Small intestine (tissue), 7 donors: ENCODE measurements at regions not wholly inside any gene's neighbourhood (a gene's known extent, or its start where the extent isn't known, plus 50 kb on each side); places are given as distances from the start of the nearest gene placed in this dataset.

Source experiments
- DNase-seq, 2 donors: peaks; one replicate each; pipeline versions ENCODE4 v3.0.0 to v3.0.0-alpha.2; 2013
- FAIRE-seq: peaks from 2 replicates; lab custom pipeline; 2012; peaks lifted over from hg19 to GRCh38; lab: Jason Lieb, UNC
- H3K27ac ChIP-seq, 3 donors: one replicate each; pipeline ENCODE4 v1.5.1; 2013; ENCODE audit warnings: low read length in 2 of 3, mild to moderate bottlenecking in 2 of 3, control low read depth in 1 of 3, inconsistent platforms in 1 of 3, low read depth in 1 of 3, moderate library complexity in 1 of 3
- H3K27me3 ChIP-seq, 3 donors: one replicate each; pipeline ENCODE4 v1.6.1; 2013; ENCODE audit warnings: low read length in 3 of 3, inconsistent platforms in 1 of 3; ENCODE audit not compliant: control insufficient read depth in 3 of 3, insufficient read depth in 3 of 3
- H3K36me3 ChIP-seq, 3 donors: one replicate each; pipeline ENCODE4 v1.6.1; 2013; ENCODE audit warnings: low read length in 3 of 3, inconsistent platforms in 1 of 3, low read depth in 1 of 3, mild to moderate bottlenecking in 1 of 3, moderate library complexity in 1 of 3; ENCODE audit not compliant: control insufficient read depth in 3 of 3, insufficient read depth in 2 of 3
- H3K4me1 ChIP-seq, 3 donors: one replicate each; pipeline ENCODE4 v1.6.1; 2013; ENCODE audit warnings: low read length in 2 of 3, inconsistent platforms in 1 of 3, low read depth in 1 of 3, mild to moderate bottlenecking in 1 of 3, moderate library complexity in 1 of 3; ENCODE audit not compliant: control insufficient read depth in 3 of 3, insufficient read depth in 2 of 3
- H3K4me3 ChIP-seq, 3 donors: one replicate each; pipeline ENCODE4 v1.5.1; 2013; ENCODE audit warnings: low read length in 3 of 3, control low read depth in 1 of 3, inconsistent platforms in 1 of 3, low read depth in 1 of 3, mild to moderate bottlenecking in 1 of 3, moderate library complexity in 1 of 3
- H3K9me3 ChIP-seq, 2 donors: one replicate each; pipeline ENCODE4 v1.6.1; 2013; ENCODE audit warnings: low read depth in 1 of 2, low read length in 1 of 2; ENCODE audit not compliant: control insufficient read depth in 2 of 2, insufficient read depth in 1 of 2
- WGBS, 3 donors: extraction: QIAGEN DNeasy Blood & Tissue Kit; methylation state at CpG; one replicate each; pipeline ENCODE4 v1.1.7; 2013; 5-methylcytosine and 5-hydroxymethylcytosine counted together
- donor health status: healthy with polysubstance abuse.
- donor health status: control.
- donor health status: control.
- donor health status: Bipolar disorder and iron deficiency.
- donor health status: healthy.

DNA sequence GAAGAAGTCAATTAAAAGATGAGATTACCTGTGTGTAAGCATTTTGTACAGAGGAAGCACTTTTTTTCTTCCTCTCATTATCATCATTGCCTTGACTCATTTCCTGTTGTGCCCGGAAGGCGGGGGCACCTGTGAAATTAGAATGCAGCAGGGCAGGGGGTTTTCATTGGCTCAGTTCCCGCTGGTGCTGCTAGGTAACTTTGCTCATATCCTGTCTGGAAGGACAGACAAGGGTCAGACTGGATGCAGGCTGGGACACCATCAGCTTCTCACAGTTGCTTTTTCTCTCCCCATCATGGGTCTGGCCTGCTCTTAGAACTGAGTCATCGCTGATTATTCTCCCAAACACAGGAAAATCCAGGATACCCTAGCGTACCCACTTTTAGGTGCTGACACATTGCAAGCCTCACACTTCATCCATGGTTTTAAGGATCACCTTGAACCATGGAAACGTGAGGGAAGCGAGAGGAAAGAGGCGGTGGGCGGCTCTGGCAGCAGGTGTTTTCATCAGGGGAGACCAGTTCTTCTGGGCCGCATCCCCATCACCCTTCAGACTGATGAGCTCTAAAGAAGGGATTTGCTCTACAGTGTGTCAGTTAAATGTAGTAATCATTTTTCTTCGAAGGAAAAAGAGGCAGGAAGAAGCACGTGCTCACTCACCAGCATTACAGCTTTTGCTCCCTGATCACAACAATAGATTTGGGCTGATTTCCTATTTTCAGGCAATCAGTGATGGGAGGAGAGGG, 195.7 kb upstream of the SASH1 start:
- DNase-seq = no peak

DNA sequence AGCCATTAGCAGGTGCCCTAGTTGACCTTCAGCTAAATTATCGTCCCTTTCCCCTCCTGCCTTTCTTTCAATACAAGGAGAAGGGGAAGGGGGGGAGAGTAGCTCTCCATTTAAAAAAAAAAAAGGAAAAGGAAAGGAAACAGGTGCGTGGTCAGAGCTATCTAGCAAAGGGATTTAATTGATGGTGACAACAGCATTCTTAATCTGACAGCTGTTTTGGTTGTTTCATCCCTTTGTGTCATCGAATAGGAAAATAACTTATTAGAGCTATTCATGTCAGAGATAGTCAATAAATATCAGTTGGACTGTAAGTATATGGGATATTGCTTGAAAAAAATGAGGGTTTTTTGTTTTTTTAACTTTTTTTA, 195.2 kb upstream of the SASH1 start:
- 69 to 84% (median 83%) methylated on average over 3 of the region's 3 CpGs for WGBS, 3 donors
- peaks cover 0 to 4% (median 0%) of the 10 kb centered on the region in 3 donors for H3K4me1 ChIP-seq
- H3K9me3 ChIP-seq = no peaks in the 10 kb centered on the region
- no peak for DNase-seq
- no peak overlapping the region for H3K4me3 ChIP-seq
- no peak overlapping the region for H3K27ac ChIP-seq
- peaks cover 0 to 2% (median 0%) of the 10 kb centered on the region in 3 donors for H3K27me3 ChIP-seq
- H3K36me3 ChIP-seq = no peaks in the 10 kb centered on the region
- no peak for FAIRE-seq

More for the DNA sequence above, 195.7 kb upstream of the SASH1 start:
- H3K4me1 ChIP-seq = peaks cover 0 to under 1% (median 0%) of the 10 kb centered on the region in 3 donors
- no peaks in the 10 kb centered on the region for H3K36me3 ChIP-seq
- no peak for FAIRE-seq
- H3K27me3 ChIP-seq = peaks cover 0 to 1% (median 0%) of the 10 kb centered on the region in 3 donors
- no peak overlapping the region for H3K4me3 ChIP-seq
- no peaks in the 10 kb centered on the region for H3K9me3 ChIP-seq
- no peak overlapping the region for H3K27ac ChIP-seq
- WGBS, 3 donors = 75 to 84% (median 77%) methylated on average over 12 of the region's 12 CpGs

DNA sequence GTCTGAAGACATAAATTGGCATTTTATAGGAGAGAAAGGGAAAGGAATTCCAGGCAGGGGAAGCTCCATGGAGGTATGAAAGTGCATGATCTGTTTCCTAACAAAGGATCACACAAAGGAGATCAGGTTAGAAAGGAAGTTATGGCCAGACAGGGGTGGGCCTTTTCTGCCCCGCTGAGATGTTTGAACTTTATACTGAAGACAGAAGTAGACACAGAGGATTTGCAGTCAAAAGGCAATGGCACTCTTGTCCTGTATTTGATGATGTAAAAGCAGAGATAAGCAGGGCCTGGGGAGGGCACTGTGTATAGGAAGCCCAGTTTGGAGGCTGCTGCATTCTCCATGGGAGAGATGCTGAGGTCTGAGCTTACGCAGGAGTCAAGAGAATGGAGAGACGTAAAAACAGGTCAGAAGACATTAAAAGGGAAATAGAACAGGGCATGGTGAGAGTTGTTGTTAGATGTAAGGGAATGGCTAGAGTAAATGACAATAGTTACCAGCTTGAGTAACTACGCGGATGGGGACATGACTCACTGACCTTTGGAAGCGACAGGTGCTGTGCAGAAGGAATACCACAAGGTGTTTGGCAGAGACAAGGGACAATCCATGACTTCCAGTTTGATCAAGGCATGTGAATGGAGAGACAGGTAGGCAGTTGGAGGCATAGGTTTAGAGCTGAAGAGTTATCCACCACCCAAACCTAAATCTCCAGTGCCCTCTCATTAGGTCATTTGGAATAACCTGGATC, 190.6 kb upstream of the SASH1 start:
- no peak for FAIRE-seq
- no peaks in the 10 kb centered on the region for H3K9me3 ChIP-seq
- peak; percentile 33 to 68 for DNase-seq
- H3K4me3 ChIP-seq = no peak overlapping the region
- WGBS, 3 donors = 34 to 73% (median 38%) methylated on average over 6 of the region's 6 CpGs
- H3K4me1 ChIP-seq = peaks cover 0 to 4% (median 0%) of the 10 kb centered on the region in 3 donors
- peaks cover 0 to 2% (median 0%) of the 10 kb centered on the region in 3 donors for H3K27me3 ChIP-seq
- H3K27ac ChIP-seq = no peak overlapping the region
- no peaks in the 10 kb centered on the region for H3K36me3 ChIP-seq

DNA sequence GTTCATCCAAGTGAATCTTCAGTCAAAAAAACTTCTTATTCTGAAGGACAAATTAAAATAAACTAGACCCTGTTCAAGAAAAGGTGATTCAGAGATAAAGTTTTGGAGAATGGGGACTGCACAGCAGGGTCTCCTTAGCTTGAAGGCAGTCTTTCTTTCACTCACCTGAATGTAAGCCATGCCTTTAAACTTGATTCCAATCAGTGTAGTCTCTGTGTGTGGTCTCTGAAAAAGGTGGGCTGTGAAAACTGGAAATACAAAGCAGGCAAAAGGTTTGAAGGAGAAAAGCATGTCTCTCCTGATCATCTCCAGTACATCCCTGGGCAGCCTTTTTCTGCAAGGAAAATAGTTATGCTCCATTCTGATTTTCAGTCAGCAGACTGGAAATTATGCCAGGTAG, 188.0 kb upstream of the SASH1 start:
- Histone ChIP-seq H3K36me3 (no peaks in the 10 kb centered on the region), H3K4me3 (no peak overlapping the region), H3K4me1 (peaks cover 0 to 4% (median 0%) of the 10 kb centered on the region in 3 donors), H3K27me3 (peaks cover 0 to 2% (median 0%) of the 10 kb centered on the region in 3 donors), H3K9me3 (no peaks in the 10 kb centered on the region), H3K27ac (no peak overlapping the region)
- no peak for FAIRE-seq
- no peak for DNase-seq

DNA sequence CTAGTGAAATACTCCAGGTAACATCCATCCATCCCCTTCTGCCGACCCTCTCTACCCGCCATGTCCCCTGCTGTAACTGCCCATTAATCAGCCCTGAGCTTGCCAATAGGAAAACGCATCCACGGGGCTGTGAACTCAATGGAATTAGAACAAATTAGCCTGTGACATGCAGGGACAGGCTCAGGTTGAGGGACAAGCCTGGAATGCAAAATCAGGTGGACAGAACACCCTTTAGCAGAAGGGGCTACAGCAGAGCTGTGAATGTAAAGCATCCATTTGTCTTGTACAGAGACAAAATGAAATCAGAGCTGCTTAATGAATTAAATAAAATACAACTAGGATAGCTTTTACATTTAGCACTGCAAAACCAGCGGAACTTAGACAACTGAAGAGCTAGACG, 187.3 kb upstream of the SASH1 start:
- DNase-seq = no peak
- WGBS, 3 donors = 71 to 91% (median 85%) methylated on average over 6 of the region's 6 CpGs
- H3K4me3 ChIP-seq = no peak overlapping the region
- FAIRE-seq = no peak
- no peaks in the 10 kb centered on the region for H3K9me3 ChIP-seq
- peaks cover 0 to 4% (median 0%) of the 10 kb centered on the region in 3 donors for H3K4me1 ChIP-seq
- H3K36me3 ChIP-seq = no peaks in the 10 kb centered on the region
- H3K27ac ChIP-seq = no peak overlapping the region
- peaks cover 0 to 2% (median 0%) of the 10 kb centered on the region in 3 donors for H3K27me3 ChIP-seq

DNA sequence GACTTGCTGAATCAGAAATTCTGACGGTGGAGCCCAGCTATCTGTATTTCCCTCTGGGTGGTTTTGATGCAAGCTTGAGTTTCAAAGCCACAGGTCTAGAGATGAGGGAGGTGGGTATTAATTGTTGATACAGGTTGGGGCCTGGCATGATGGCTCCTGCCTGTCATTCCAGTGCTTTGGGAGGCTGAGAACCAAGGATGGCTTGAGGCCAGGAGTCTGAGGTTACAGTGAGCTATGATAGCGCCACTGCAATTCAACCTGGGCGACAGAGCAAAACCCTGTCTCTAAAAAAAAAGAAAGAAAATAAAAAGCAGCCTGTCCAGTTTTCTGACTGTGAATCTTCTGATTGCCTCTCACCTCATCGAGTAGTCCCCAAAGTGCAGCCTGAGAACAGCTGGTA, 184.8 kb upstream of the SASH1 start:
- 66 to 90% (median 88%) methylated on average over 4 of the region's 4 CpGs for WGBS, 3 donors
- no peak for FAIRE-seq

DNA sequence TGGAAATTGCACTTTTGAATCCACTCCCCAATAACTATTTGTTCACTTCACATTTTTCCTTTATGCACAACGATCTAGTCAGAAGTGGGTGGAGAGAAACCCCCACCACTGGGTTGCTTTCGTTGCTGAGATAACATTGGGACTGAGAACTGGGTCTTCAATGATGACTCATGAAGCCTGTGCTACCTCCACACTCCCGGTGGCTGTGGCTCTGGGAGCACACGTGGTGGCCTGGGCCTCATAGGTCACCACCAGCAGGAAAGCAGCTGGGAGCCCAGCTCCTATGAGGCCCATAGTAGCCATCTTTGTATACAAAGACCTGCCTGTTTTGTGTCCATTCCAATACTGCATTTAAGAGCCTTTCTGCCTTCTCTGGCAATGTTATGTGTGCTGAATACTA, 178.0 kb upstream of the SASH1 start:
- Histone ChIP-seq H3K27me3 (no peaks in the 10 kb centered on the region), H3K9me3 (no peaks in the 10 kb centered on the region), H3K4me1 (no peaks in the 10 kb centered on the region), H3K36me3 (no peaks in the 10 kb centered on the region), H3K27ac (no peak overlapping the region), H3K4me3 (no peak overlapping the region)
- no peak for FAIRE-seq
- no peak for DNase-seq
- WGBS, 3 donors = 64 to 67% (median 66%) methylated on average over 4 of the region's 4 CpGs

More for the DNA sequence above, 184.8 kb upstream of the SASH1 start:
- Histone ChIP-seq H3K4me3 (no peak overlapping the region), H3K27me3 (no peaks in the 10 kb centered on the region), H3K9me3 (no peaks in the 10 kb centered on the region), H3K27ac (no peak overlapping the region), H3K36me3 (no peaks in the 10 kb centered on the region), H3K4me1 (no peaks in the 10 kb centered on the region)
- no peak for DNase-seq

DNA sequence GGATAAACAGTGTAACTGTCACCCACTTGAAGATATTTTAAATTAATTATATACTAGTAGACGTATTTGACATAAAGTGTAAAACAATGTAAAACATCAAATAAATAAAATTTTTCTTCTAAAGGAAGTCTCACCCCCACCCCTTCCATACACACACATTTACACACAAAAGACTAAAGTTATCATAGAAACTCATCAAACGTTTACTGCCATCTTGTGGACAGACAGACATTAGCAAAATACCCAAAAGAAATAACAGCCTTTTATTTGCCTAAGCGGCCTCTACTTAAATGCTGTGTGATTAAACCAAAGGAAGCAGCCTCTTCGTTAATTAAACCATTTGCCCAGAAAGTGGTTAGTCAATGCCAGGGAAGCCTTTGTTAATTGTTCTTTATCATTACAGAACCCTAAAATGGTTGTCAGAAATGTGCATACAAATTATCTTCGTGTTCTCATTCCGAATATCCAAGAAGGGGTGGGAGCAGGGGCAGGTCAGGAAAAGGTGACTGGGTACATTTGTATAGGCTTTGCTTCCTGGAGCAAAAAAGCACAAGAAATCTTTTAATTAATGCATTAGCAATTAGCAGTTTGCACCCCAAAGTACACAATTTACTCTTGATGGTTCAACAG, 176.2 kb upstream of the SASH1 start:
- WGBS, 3 donors = 31 to 38% (median 37%) methylated on average over 6 of the region's 6 CpGs
- DNase-seq (peak; percentile 58 to 60), FAIRE-seq (no peak)

More for the DNA sequence above, 176.2 kb upstream of the SASH1 start:
- H3K4me1 ChIP-seq = no peaks in the 10 kb centered on the region
- no peaks in the 10 kb centered on the region for H3K36me3 ChIP-seq
- no peaks in the 10 kb centered on the region for H3K9me3 ChIP-seq
- no peaks in the 10 kb centered on the region for H3K27me3 ChIP-seq
- no peak overlapping the region for H3K4me3 ChIP-seq
- H3K27ac ChIP-seq = no peak overlapping the region
